SK-N-SH (cell line): ENCODE measurements at regions not wholly inside any gene's neighbourhood (a gene's known extent, or its start where the extent isn't known, plus 50 kb on each side); places are given as distances from the start of the nearest gene placed in this dataset.

Experiments used
- CTCF ChIA-PET: fragments of 300-600, 350-600 bp; formaldehyde crosslinking; extraction: SDS; loops from one replicate; lab custom pipeline; 2021; lab: Yijun Ruan, JAX
- POLR2A ChIA-PET: fragments of 350-600 bp; sonication (Branson Sonifier 250); formaldehyde crosslinking; extraction: SDS; loops from one replicate; lab custom pipeline; 2020; ENCODE audit warnings: antibody characterized with exemption, inconsistent platforms; lab: Yijun Ruan, JAX
- DNase-seq: peaks from one replicate; pipeline ENCODE4 v3.0.0; 2012
- H2AFZ ChIP-seq: fragments of 200-600 bp; sonication (generic); 2 replicates; pipeline ENCODE4 v1.8.1; 2016; ENCODE audit warnings: antibody characterized with exemption, mild to moderate bottlenecking, low read depth
- H3F3A ChIP-seq: fragments of 200-600 bp; sonication (generic); replicated peaks from 2 replicates; pipeline ENCODE3; 2016; ENCODE audit warnings: antibody characterized with exemption, mild to moderate bottlenecking; ENCODE audit not compliant: insufficient read depth
- H3K27ac ChIP-seq, 2 experiments: fragments of 200-500 bp in 1 of 2; fragments of 200-600 bp in 1 of 2; sonication (Bioruptor generic) in 1 of 2; sonication (generic), shearing (Covaris generic) in 1 of 2; 2 replicates each; pipeline versions ENCODE4 v1.5.1 to v1.6.1; 2014 to 2016; ENCODE audit warnings: low read depth in 2 of 2, inconsistent platforms in 1 of 2, low read length in 1 of 2, mild to moderate bottlenecking in 1 of 2, mixed read lengths in 1 of 2
- H3K27me3 ChIP-seq: fragments of 200-600 bp; sonication (generic), shearing (Covaris generic); 2 replicates; pipeline ENCODE4 v1.6.1; 2016; ENCODE audit warnings: mixed run types; ENCODE audit not compliant: insufficient read depth
- H3K36me3 ChIP-seq, 2 experiments: fragments of 200-500 bp in 1 of 2; fragments of 200-600 bp in 1 of 2; sonication (Bioruptor generic) in 1 of 2; sonication (generic) in 1 of 2; replicated peaks in 1 of 2; 2 replicates each; pipeline versions ENCODE3 to v1.5.1; 2014 to 2016; ENCODE audit warnings: low read length in 1 of 2, mild to moderate bottlenecking in 1 of 2; ENCODE audit not compliant: insufficient read depth in 2 of 2, control insufficient read depth in 1 of 2
- H3K4me1 ChIP-seq, 2 experiments: fragments of 200-500 bp in 1 of 2; fragments of 200-600 bp in 1 of 2; sonication (Bioruptor generic) in 1 of 2; sonication (generic), shearing (Covaris generic) in 1 of 2; 2 replicates each; pipeline versions ENCODE4 v1.5.1 to v1.6.1; 2014 to 2016; ENCODE audit warnings: low read depth in 1 of 2, low read length in 1 of 2, mixed run types in 1 of 2; ENCODE audit not compliant: insufficient read depth in 2 of 2, control insufficient read depth in 1 of 2
- H3K4me2 ChIP-seq: fragments of 200-600 bp; sonication (generic), shearing (Covaris generic); 2 replicates; pipeline ENCODE4 v1.6.1; 2017; ENCODE audit warnings: mixed run types
- H3K4me3 ChIP-seq, 2 experiments: fragments of 200-500 bp in 1 of 2; fragments of 200-600 bp in 1 of 2; sonication (Bioruptor generic) in 1 of 2; sonication (generic), shearing (Covaris generic) in 1 of 2; 2 replicates each; pipeline versions ENCODE4 v1.5.1 to v1.8.1; 2014 to 2016; ENCODE audit warnings: low read depth in 2 of 2, inconsistent platforms in 1 of 2, low read length in 1 of 2, mild to moderate bottlenecking in 1 of 2, mixed read lengths in 1 of 2, moderate library complexity in 1 of 2
- H3K79me2 ChIP-seq: fragments of 200-600 bp; sonication (generic); 2 replicates; pipeline ENCODE4 v1.8.1; 2017; ENCODE audit warnings: mild to moderate bottlenecking; ENCODE audit not compliant: insufficient read depth
- H3K9ac ChIP-seq: fragments of 200-600 bp; sonication (generic); 2 replicates; pipeline ENCODE4 v1.6.1; 2017; ENCODE audit warnings: mixed run types
- H3K9me2 ChIP-seq: fragments of 200-600 bp; sonication (generic); 2 replicates; pipeline ENCODE4 v1.6.1; 2017; ENCODE audit warnings: mixed run types
- H3K9me3 ChIP-seq: fragments of 200-600 bp; sonication (generic); 2 replicates; pipeline ENCODE4 v1.6.1; 2017; ENCODE audit warnings: mixed run types, mild to moderate bottlenecking, moderate library complexity
- H4K20me1 ChIP-seq: fragments of 200-600 bp; sonication (generic); 2 replicates; pipeline ENCODE4 v1.6.1; 2017; ENCODE audit warnings: mild to moderate bottlenecking, mixed run types; ENCODE audit not compliant: insufficient read depth
- FOSL2 ChIP-seq: IDR thresholded peaks from 2 replicates; pipeline ENCODE4 v1.4.0; 2012; ENCODE audit warnings: low read depth, mild to moderate bottlenecking, moderate library complexity, borderline replicate concordance
- GABPA ChIP-seq: IDR thresholded peaks from 2 replicates; pipeline ENCODE4 v1.4.0; 2012; ENCODE audit warnings: low read depth, mild to moderate bottlenecking
- MXI1 ChIP-seq: IDR thresholded peaks from 2 replicates; pipeline ENCODE4 v1.6.1; 2012; ENCODE audit warnings: mild to moderate bottlenecking, low read depth, low read length, improper control_type of control experiment
- NFIC ChIP-seq: IDR thresholded peaks from 2 replicates; pipeline ENCODE4 v1.4.0; 2012; ENCODE audit warnings: borderline replicate concordance
- RAD21 ChIP-seq: IDR thresholded peaks from 2 replicates; pipeline ENCODE4 v1.6.1; 2012; ENCODE audit warnings: mild to moderate bottlenecking, low read length
- TEAD4 ChIP-seq: IDR thresholded peaks from 2 replicates; pipeline ENCODE4 v1.4.0; 2012; ENCODE audit warnings: mild to moderate bottlenecking, borderline replicate concordance; ENCODE audit not compliant: insufficient read depth
- YY1 ChIP-seq: IDR thresholded peaks from 2 replicates; pipeline ENCODE4 v1.4.0; 2012; ENCODE audit warnings: low read depth, mild to moderate bottlenecking
- WGBS: methylation state at CpG from one replicate; pipeline ENCODE4 v1.1.6; 2017; ENCODE audit warnings: low lambda C conversion rate; 5-methylcytosine and 5-hydroxymethylcytosine counted together
- TF ChIP-seq, protein P1 (sequence below): IDR thresholded peaks from 2 replicates; pipeline ENCODE4 v1.4.0; 2012; ENCODE audit warnings: low read depth, borderline replicate concordance
- TF ChIP-seq, protein P2 (sequence below): IDR thresholded peaks from 2 replicates; pipeline ENCODE4 v1.4.0; 2012; ENCODE audit warnings: low read depth

DNA sequence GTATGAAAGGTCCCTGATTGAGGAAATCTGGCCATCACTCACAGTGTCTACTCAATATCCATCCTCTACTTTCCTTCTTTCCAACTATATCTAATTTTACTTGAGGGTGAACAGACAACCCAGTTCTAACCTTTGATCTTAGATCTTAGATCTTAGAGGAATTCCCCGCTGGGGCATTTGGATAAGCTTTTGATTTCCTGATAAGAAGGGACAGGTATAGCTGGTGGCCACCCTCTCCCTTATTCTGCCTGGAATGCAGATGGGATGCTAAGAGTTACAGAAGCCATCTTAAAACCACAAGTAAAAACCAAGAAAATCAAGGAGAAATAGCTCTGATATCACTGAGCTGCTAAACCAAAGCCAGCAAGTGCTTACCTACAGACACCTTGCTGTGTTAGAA, 77.2 kb upstream of the ACSL3 start (continued):
- TF ChIP-seq, protein P1, sequence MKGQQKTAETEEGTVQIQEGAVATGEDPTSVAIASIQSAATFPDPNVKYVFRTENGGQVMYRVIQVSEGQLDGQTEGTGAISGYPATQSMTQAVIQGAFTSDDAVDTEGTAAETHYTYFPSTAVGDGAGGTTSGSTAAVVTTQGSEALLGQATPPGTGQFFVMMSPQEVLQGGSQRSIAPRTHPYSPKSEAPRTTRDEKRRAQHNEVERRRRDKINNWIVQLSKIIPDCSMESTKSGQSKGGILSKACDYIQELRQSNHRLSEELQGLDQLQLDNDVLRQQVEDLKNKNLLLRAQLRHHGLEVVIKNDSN = no peak
- TF ChIP-seq GABPA (no peak), TEAD4 (no peak), NFIC (no peak), FOSL2 (no peak)
- TF ChIP-seq, all 33 proteins: peak for 0

DNA sequence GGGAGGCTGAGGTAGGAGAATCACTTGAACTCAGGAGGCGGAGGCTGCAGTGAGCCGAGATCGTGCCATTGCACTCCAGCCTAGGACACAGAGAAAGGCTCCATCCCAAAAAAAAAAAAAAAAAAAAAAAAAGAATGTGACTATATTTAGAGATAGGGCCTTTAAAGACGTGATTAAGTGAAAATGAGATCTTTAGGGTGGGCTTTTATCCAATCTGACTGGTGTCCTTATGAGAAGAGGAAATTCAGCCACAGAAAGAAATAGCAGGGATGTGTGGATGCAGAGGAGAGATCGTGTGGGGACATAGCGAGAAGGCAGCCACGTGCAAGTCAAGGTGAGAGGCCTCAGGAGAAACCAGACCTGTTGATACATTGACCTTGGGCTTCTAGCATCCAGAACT, 69.9 kb upstream of the ACSL3 start:
- WGBS = 83% methylated on average over 7 of the region's 7 CpGs
- no peaks in the 10 kb centered on the region for H3K9me3 ChIP-seq
- DNase-seq = no peak
- H3K4me3 ChIP-seq = no peak overlapping the region
- TF ChIP-seq RAD21 (no peak), MXI1 (no peak)
- no peaks in the 10 kb centered on the region for H3K36me3 ChIP-seq
- H3K4me2 ChIP-seq = no peak overlapping the region
- H3K27me3 ChIP-seq = no peaks in the 10 kb centered on the region
- no peaks in the 10 kb centered on the region for H3K9me2 ChIP-seq
- no peak overlapping the region for H2AFZ ChIP-seq
- H3F3A ChIP-seq = no peaks in the 10 kb centered on the region
- H4K20me1 ChIP-seq = no peaks in the 10 kb centered on the region
- CTCF ChIA-PET = no interaction called here
- POLR2A ChIA-PET = no interaction called here
- H3K27ac ChIP-seq = no peak overlapping the region
- H3K4me1 ChIP-seq = no peaks in the 10 kb centered on the region
- H3K9ac ChIP-seq = no peak overlapping the region
- H3K79me2 ChIP-seq = no peaks in the 10 kb centered on the region

DNA sequence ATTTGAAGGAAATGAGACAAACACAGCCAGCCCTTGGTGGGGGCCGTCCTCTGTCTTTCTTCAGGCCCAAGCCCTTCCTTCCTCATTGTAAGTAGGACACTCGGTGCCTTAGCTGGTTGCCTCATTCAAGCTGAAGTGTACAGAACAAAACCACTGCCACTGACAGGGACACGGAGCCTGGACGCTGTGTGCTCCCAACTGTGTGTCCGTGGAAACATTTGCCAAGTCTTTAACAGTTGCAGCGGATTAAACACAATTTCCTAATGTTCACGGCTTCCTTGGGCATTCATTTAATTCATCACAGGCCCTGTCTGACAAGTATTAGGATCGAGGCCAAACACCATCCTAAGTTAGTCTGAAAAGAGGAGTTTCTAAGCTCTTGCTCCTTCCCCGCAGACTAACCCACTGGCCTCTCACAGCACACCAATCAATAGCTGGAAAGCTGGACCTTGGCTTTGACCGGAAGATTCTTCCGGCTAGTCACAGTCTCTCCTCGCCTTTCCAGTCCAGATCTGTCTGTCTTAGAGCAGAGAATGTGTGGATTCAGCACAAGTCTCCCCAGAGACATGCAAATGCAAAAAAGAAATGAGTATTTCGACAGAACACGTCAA, 68.7 kb upstream of the ACSL3 start:
- H3K27ac ChIP-seq = no peak overlapping the region
- CTCF ChIA-PET = interaction anchor here (0.6 kb wide), 1 partner anchor 15 kb away, joined by 3 read pairs; no protein-coding TSS in a partner anchor
- H3K9ac ChIP-seq = no peak overlapping the region

More for the DNA sequence above, 68.7 kb upstream of the ACSL3 start:
- Histone ChIP-seq H4K20me1 (no peaks in the 10 kb centered on the region), H3F3A (peaks cover 1% of the 10 kb centered on the region), H3K4me1 (no peaks in the 10 kb centered on the region; a peak in 2 of 4 replicates), H3K27me3 (no peaks in the 10 kb centered on the region), H3K36me3 (no peaks in the 10 kb centered on the region), H3K9me3 (no peaks in the 10 kb centered on the region)
- no peak for DNase-seq
- 84% methylated on average over 14 of the region's 14 CpGs for WGBS
- TF ChIP-seq GABPA (no peak), MXI1 (no peak), YY1 (no peak)
- TF ChIP-seq, protein P2, sequence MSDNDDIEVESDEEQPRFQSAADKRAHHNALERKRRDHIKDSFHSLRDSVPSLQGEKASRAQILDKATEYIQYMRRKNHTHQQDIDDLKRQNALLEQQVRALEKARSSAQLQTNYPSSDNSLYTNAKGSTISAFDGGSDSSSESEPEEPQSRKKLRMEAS = no peak
- TF ChIP-seq, all 33 proteins: peak for 0
- Histone ChIP-seq H3K79me2 (no peaks in the 10 kb centered on the region), H3K4me3 (no peak overlapping the region), H3K9me2 (no peaks in the 10 kb centered on the region), H2AFZ (no peak overlapping the region), H3K4me2 (no peak overlapping the region)
- POLR2A ChIA-PET = no interaction called here
